GM23338 (cell line): ENCODE measurements at regions not wholly inside any gene's neighbourhood (a gene's known extent, or its start where the extent isn't known, plus 50 kb on each side); places are given as distances from the start of the nearest gene placed in this dataset. TPM values are rescaled to one million over a fixed set of nuclear protein-coding genes. Genes with fewer than 3 reads are reported as not detected.
A peak's percentile ranks its signal among the peaks of the same experiment; 100 is the strongest.

Experiments used
- ATAC-seq: fragments of 200-7000 bp; cut with Tn5 transposase; 3 replicates; pipeline ENCODE4 v1.9.1; 2020
- DNase-seq: peaks from one replicate; pipeline ENCODE4 v3.0.0-alpha.2; 2015; ENCODE audit warnings: low spot score
- H2AFZ ChIP-seq: fragments of 200-600 bp; sonication (generic); 2 replicates; pipeline ENCODE4 v1.8.0; 2016; ENCODE audit warnings: antibody characterized with exemption, mild to moderate bottlenecking, moderate library complexity
- H3F3A ChIP-seq: fragments of 200-600 bp; sonication (generic); replicated peaks from 2 replicates; pipeline ENCODE4 v1.8.0; 2017; ENCODE audit warnings: antibody characterized with exemption, mixed run types, low read depth
- H3K27ac ChIP-seq: fragments of 200-600 bp; sonication (generic); 2 replicates; pipeline ENCODE4 v1.6.1; 2016; ENCODE audit warnings: low read depth
- H3K27me3 ChIP-seq: fragments of 200-600 bp; sonication (generic); 2 replicates; pipeline ENCODE4 v1.8.0; 2016; ENCODE audit warnings: mild to moderate bottlenecking, mixed run types, moderate library complexity; ENCODE audit not compliant: insufficient read depth
- H3K36me3 ChIP-seq: fragments of 200-600 bp; sonication (generic); 2 replicates; pipeline ENCODE4 v1.8.0; 2016; ENCODE audit warnings: mild to moderate bottlenecking; ENCODE audit not compliant: insufficient read depth
- H3K4me1 ChIP-seq: fragments of 200-600 bp; sonication (generic); 2 replicates; pipeline ENCODE4 v1.8.0; 2016; ENCODE audit warnings: mild to moderate bottlenecking, moderate library complexity; ENCODE audit not compliant: insufficient read depth
- H3K4me2 ChIP-seq: fragments of 200-600 bp; sonication (generic); 2 replicates; pipeline ENCODE4 v1.7.1; 2017; ENCODE audit warnings: mixed run types
- H3K4me3 ChIP-seq: fragments of 200-600 bp; sonication (generic); 2 replicates; pipeline ENCODE4 v1.6.1; 2016; ENCODE audit warnings: mixed run types
- H3K79me2 ChIP-seq: fragments of 200-600 bp; sonication (generic); replicated peaks from 2 replicates; pipeline ENCODE4 v1.8.0; 2017; ENCODE audit warnings: mild to moderate bottlenecking; ENCODE audit not compliant: insufficient read depth
- H3K9me2 ChIP-seq: fragments of 200-600 bp; sonication (generic); 2 replicates; pipeline ENCODE4 v1.8.0; 2017; ENCODE audit not compliant: insufficient read depth
- H4K20me1 ChIP-seq: fragments of 200-600 bp; sonication (generic); replicated peaks from 2 replicates; pipeline ENCODE4 v1.8.0; 2017; ENCODE audit warnings: mild to moderate bottlenecking; ENCODE audit not compliant: insufficient read depth
- H3K27ac Mint-ChIP-seq: 2 replicates; pipeline ENCODE4 v1.8.0; 2020; ENCODE audit warnings: inconsistent platforms, mild to moderate bottlenecking, moderate library complexity, mixed read lengths
- H3K27me3 Mint-ChIP-seq: 3 replicates; pipeline ENCODE4 v1.8.0; 2022; ENCODE audit warnings: low read depth, mild to moderate bottlenecking, moderate library complexity, mixed read lengths, inconsistent platforms; ENCODE audit not compliant: insufficient read depth, poor library complexity
- H3K36me3 Mint-ChIP-seq: 3 replicates; pipeline ENCODE4 v1.8.0; 2021; ENCODE audit warnings: low read depth, mild to moderate bottlenecking, inconsistent platforms, moderate library complexity, mixed read lengths
- H3K4me1 Mint-ChIP-seq: 3 replicates; pipeline ENCODE4 v1.8.0; 2020; ENCODE audit warnings: mild to moderate bottlenecking, inconsistent platforms, mixed read lengths
- H3K4me3 Mint-ChIP-seq: 3 replicates; pipeline ENCODE4 v1.8.0; 2021; ENCODE audit warnings: moderate library complexity, mild to moderate bottlenecking, inconsistent platforms, mixed read lengths
- H3K9me3 Mint-ChIP-seq: 3 replicates; pipeline ENCODE4 v1.8.0; 2020; ENCODE audit warnings: moderate library complexity, mild to moderate bottlenecking, inconsistent platforms, mixed read lengths
- CREB1 ChIP-seq: fragments of 250-450 bp; sonication (Bioruptor Pico); IDR thresholded peaks from 2 replicates; pipeline ENCODE4 v1.5.0; 2020; ENCODE audit warnings: low read depth, mild to moderate bottlenecking, moderate library complexity
- CTCF ChIP-seq, 2 experiments: fragments of 200-600 bp in 1 of 2; sonication (generic) in 1 of 2; conservative IDR thresholded peaks; 2 replicates each; pipeline versions ENCODE4 v1.5.1 to v1.6.1; 2016 to 2017; ENCODE audit warnings: antibody characterized with exemption in 2 of 2, low read depth in 2 of 2, mild to moderate bottlenecking in 2 of 2, moderate library complexity in 1 of 2
- NANOG ChIP-seq: IDR thresholded peaks from 2 replicates; pipeline ENCODE4 v1.6.1; 2016; ENCODE audit warnings: antibody characterized with exemption, borderline replicate concordance
- small RNA-seq: library from RNA; depleted of rRNA; stranded (forward); fragments of <200 nt; gene quantifications from one replicate; pipeline ENCODE3, GENCODE V24; 2014; ENCODE audit warnings: low replicate concordance

GRCh38 chr4:18075823-18076433, 54.4 kb upstream of the LCORL start:
- Histone ChIP-seq H3K4me1 (no peaks in the 10 kb centered on the region), H3K27me3 (no peaks in the 10 kb centered on the region), H3K4me3 (no peak overlapping the region), H3K9me2 (no peaks in the 10 kb centered on the region; the same call in 1 of the 2 replicates), H3F3A (no peaks in the 10 kb centered on the region), H2AFZ (peak overlapping the region; percentile 79), H3K36me3 (no peaks in the 10 kb centered on the region), H3K79me2 (no peaks in the 10 kb centered on the region), H3K27ac (no peak overlapping the region), H4K20me1 (no peaks in the 10 kb centered on the region), H3K4me2 (no peak overlapping the region)
- ATAC-seq (peak; percentile 56), DNase-seq (peak; percentile 84)
- Mint-ChIP-seq H3K4me3 (no peak overlapping the region), H3K4me1 (no peaks in the 10 kb centered on the region), H3K9me3 (peaks cover 10% of the 10 kb centered on the region), H3K36me3 (0 out of 3 replicates have a peak, but pooled peaks cover 3% of the 10 kb centered on the region), H3K27me3 (no peaks in the 10 kb centered on the region), H3K27ac (no peak overlapping the region)
- TF ChIP-seq NANOG (no peak), CTCF (conservative IDR thresholded peaks at IDR 0.05; ENCODE audit: low read depth in 2 of 2) (peak; percentile 65 to 84)

- Histone ChIP-seq H3K4me2 (no peak overlapping the region), H3K27ac (no peak overlapping the region), H3F3A (no peaks in the 10 kb centered on the region), H3K27me3 (no peaks in the 10 kb centered on the region), H2AFZ (no peak overlapping the region), H3K4me1 (no peaks in the 10 kb centered on the region), H4K20me1 (no peaks in the 10 kb centered on the region), H3K79me2 (no peaks in the 10 kb centered on the region), H3K9me2 (no peaks in the 10 kb centered on the region; the same call in 1 of the 2 replicates), H3K4me3 (no peak overlapping the region), H3K36me3 (no peaks in the 10 kb centered on the region)
- Mint-ChIP-seq H3K36me3 (0 out of 3 replicates have a peak, but pooled peaks cover 3% of the 10 kb centered on the region), H3K27ac (no peak overlapping the region), H3K27me3 (no peaks in the 10 kb centered on the region), H3K4me3 (no peak overlapping the region), H3K4me1 (no peaks in the 10 kb centered on the region), H3K9me3 (peaks cover 10% of the 10 kb centered on the region)
- DNase-seq (no peak), ATAC-seq (no peak)
- TF ChIP-seq CTCF (conservative IDR thresholded peaks at IDR 0.05; ENCODE audit: low read depth in 2 of 2): no peak
- TF ChIP-seq CREB1: no peak
- no peak for TF ChIP-seq NANOG
These were observed 50.3 kb upstream of the LCORL start for GRCh38 chr4:18071894-18072293.

Small RNA genes lying in the stretch of these regions (small RNA-seq; reads per million reads assigned to genes)
- not detected for gene RNA5SP157
